Astrocyte (in vitro differentiated cells and primary cell): ENCODE measurements at regions not wholly inside any gene's neighbourhood (a gene's known extent, or its start where the extent isn't known, plus 50 kb on each side); places are given as distances from the start of the nearest gene placed in this dataset.

Source experiments
- DNase-seq: peaks from one replicate; pipeline ENCODE4 v3.0.0-alpha.2; 2010; ENCODE audit warnings: low read depth
- FAIRE-seq: peaks from 2 replicates; lab custom pipeline; 2011; peaks lifted over from hg19 to GRCh38; lab: Jason Lieb, UNC
- H2AFZ ChIP-seq: 2 replicates; pipeline ENCODE4 v1.6.0; 2012; ENCODE audit warnings: low read depth, low read length, inconsistent platforms
- H3K27ac ChIP-seq: 2 replicates; pipeline ENCODE4 v1.5.1; 2011; ENCODE audit warnings: low read depth, low read length, inconsistent platforms
- H3K27me3 ChIP-seq: 2 replicates; pipeline ENCODE4 v1.6.0; 2011; ENCODE audit warnings: low read length, inconsistent platforms; ENCODE audit not compliant: insufficient read depth
- H3K36me3 ChIP-seq: 2 replicates; pipeline ENCODE4 v1.5.1; 2011; ENCODE audit warnings: low read length, inconsistent platforms; ENCODE audit not compliant: insufficient read depth
- H3K4me1 ChIP-seq: 2 replicates; pipeline ENCODE4 v1.5.1; 2011; ENCODE audit warnings: low read length, inconsistent platforms; ENCODE audit not compliant: insufficient read depth
- H3K4me2 ChIP-seq: 2 replicates; pipeline ENCODE4 v1.6.0; 2012; ENCODE audit warnings: low read length, inconsistent platforms
- H3K4me3 ChIP-seq: 2 replicates; pipeline ENCODE4 v1.5.1; 2011; ENCODE audit warnings: low read depth, mild to moderate bottlenecking, low read length, inconsistent platforms; ENCODE audit not compliant: insufficient read depth
- H3K79me2 ChIP-seq: 2 replicates; pipeline ENCODE4 v1.6.0; 2012; ENCODE audit warnings: mild to moderate bottlenecking, low read length, inconsistent platforms; ENCODE audit not compliant: insufficient read depth
- H3K9ac ChIP-seq: 2 replicates; pipeline ENCODE4 v1.6.0; 2012; ENCODE audit warnings: mild to moderate bottlenecking, low read length, inconsistent platforms
- H3K9me3 ChIP-seq: 2 replicates; pipeline ENCODE4 v1.5.1; 2012; ENCODE audit warnings: low read depth, mild to moderate bottlenecking, low read length, inconsistent platforms; ENCODE audit not compliant: insufficient read depth
- H4K20me1 ChIP-seq: 2 replicates; pipeline ENCODE4 v1.6.0; 2012; ENCODE audit warnings: low read length, inconsistent platforms; ENCODE audit not compliant: insufficient read depth
- H3K27ac Mint-ChIP-seq: one replicate; pipeline ENCODE4 v1.8.0; 2021; ENCODE audit warnings: mild to moderate bottlenecking, mixed read lengths; ENCODE audit not compliant: unreplicated experiment
- H3K27me3 Mint-ChIP-seq: one replicate; pipeline ENCODE4 v1.8.0; 2021; ENCODE audit warnings: low read depth, mixed read lengths; ENCODE audit not compliant: unreplicated experiment
- H3K36me3 Mint-ChIP-seq: one replicate; pipeline ENCODE4 v1.8.0; 2021; ENCODE audit warnings: low read depth, mixed read lengths; ENCODE audit not compliant: unreplicated experiment
- H3K4me1 Mint-ChIP-seq: one replicate; pipeline ENCODE4 v1.8.0; 2021; ENCODE audit warnings: low read depth, mixed read lengths; ENCODE audit not compliant: unreplicated experiment
- H3K4me3 Mint-ChIP-seq: one replicate; pipeline ENCODE4 v1.8.0; 2021; ENCODE audit warnings: mild to moderate bottlenecking, moderate library complexity, mixed read lengths; ENCODE audit not compliant: unreplicated experiment
- H3K9me3 Mint-ChIP-seq: one replicate; pipeline ENCODE4 v1.8.0; 2021; ENCODE audit warnings: mild to moderate bottlenecking, mixed read lengths; ENCODE audit not compliant: unreplicated experiment
- EZH2 ChIP-seq: IDR thresholded peaks from 2 replicates; pipeline ENCODE4 v1.6.1; 2012; ENCODE audit warnings: mild to moderate bottlenecking, low read length, inconsistent platforms; ENCODE audit not compliant: insufficient read depth
- TF ChIP-seq, protein P1 (sequence below): IDR thresholded peaks from 2 replicates; pipeline ENCODE4 v1.5.1; 2011; ENCODE audit warnings: low read depth, mild to moderate bottlenecking, inconsistent platforms, low read length, moderate library complexity; ENCODE audit not compliant: insufficient read depth

DNA sequence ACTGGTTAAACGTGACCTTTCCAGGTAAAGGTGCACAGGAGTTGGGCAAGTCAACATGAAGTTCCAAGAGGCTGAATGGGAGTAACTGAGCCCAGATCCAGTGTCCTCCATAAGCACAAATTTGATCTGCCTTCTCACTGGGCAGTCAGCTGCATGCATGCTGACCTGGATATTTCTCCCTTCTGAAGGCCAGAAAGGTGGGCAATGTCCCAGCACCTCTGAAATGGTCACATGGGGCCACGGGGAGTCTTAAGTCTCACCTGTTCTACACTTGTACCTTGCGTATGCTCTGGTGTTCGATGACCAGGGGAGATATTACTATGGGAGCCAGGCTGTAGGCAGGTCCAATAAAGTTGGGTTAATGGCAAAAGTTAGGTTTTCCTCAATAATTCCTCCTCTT lies 240.2 kb downstream of the SIPA1L2 start:
- Histone ChIP-seq H3K9ac (no peak overlapping the region), H3K36me3 (no peaks in the 10 kb centered on the region), H3K79me2 (no peaks in the 10 kb centered on the region), H3K9me3 (no peaks in the 10 kb centered on the region), H3K27me3 (no peaks in the 10 kb centered on the region), H3K4me2 (no peak overlapping the region), H2AFZ (no peak overlapping the region), H3K27ac (no peak overlapping the region), H3K4me1 (peaks cover 16% of the 10 kb centered on the region), H3K4me3 (no peak overlapping the region), H4K20me1 (no peaks in the 10 kb centered on the region)
- peaks cover 2% of the 10 kb centered on the region for H3K27me3 Mint-ChIP-seq
- TF ChIP-seq, protein P1, sequence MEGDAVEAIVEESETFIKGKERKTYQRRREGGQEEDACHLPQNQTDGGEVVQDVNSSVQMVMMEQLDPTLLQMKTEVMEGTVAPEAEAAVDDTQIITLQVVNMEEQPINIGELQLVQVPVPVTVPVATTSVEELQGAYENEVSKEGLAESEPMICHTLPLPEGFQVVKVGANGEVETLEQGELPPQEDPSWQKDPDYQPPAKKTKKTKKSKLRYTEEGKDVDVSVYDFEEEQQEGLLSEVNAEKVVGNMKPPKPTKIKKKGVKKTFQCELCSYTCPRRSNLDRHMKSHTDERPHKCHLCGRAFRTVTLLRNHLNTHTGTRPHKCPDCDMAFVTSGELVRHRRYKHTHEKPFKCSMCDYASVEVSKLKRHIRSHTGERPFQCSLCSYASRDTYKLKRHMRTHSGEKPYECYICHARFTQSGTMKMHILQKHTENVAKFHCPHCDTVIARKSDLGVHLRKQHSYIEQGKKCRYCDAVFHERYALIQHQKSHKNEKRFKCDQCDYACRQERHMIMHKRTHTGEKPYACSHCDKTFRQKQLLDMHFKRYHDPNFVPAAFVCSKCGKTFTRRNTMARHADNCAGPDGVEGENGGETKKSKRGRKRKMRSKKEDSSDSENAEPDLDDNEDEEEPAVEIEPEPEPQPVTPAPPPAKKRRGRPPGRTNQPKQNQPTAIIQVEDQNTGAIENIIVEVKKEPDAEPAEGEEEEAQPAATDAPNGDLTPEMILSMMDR = no peak
- TF ChIP-seq EZH2 = no peak
- H3K9me3 Mint-ChIP-seq = peaks cover 3% of the 10 kb centered on the region
- H3K27ac Mint-ChIP-seq = no peak overlapping the region
- DNase-seq = no peak
- H3K4me3 Mint-ChIP-seq = no peak overlapping the region
- no peak for FAIRE-seq
- no peaks in the 10 kb centered on the region for H3K36me3 Mint-ChIP-seq
- H3K4me1 Mint-ChIP-seq = peaks cover 19% of the 10 kb centered on the region

DNA sequence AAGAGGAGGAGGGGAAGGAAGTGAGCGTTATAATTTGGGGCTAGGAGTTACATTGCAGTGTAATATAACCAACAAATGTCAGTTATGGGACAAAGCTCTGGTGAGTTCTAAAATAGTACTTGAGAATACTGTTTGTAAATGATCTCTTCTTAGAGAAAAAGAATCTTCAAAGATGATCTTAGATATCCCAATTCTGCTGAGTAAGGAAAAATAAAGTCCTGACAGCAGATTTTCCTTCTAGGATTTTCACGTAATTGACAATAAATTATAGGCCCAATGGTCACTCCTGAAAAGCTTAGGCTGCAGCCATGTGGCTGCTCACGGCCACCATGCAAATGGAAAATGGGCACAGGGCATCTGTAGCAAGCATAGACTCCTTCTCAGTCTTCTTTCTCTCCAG lies 241.6 kb downstream of the SIPA1L2 start:
- H3K27me3 ChIP-seq = no peaks in the 10 kb centered on the region
- H2AFZ ChIP-seq = no peak overlapping the region
- TF ChIP-seq EZH2 = no peak
- TF ChIP-seq, protein P1 = no peak
- Mint-ChIP-seq H3K4me1 (peaks cover 27% of the 10 kb centered on the region), H3K27me3 (peaks cover 2% of the 10 kb centered on the region), H3K4me3 (no peak overlapping the region), H3K27ac (no peak overlapping the region), H3K9me3 (peaks cover 3% of the 10 kb centered on the region), H3K36me3 (no peaks in the 10 kb centered on the region)
- no peaks in the 10 kb centered on the region for H3K36me3 ChIP-seq
- peaks cover 25% of the 10 kb centered on the region for H3K4me1 ChIP-seq
- no peak overlapping the region for H3K27ac ChIP-seq
- H4K20me1 ChIP-seq = no peaks in the 10 kb centered on the region
- H3K4me3 ChIP-seq = no peak overlapping the region
- H3K9ac ChIP-seq = no peak overlapping the region
- no peak for FAIRE-seq
- no peaks in the 10 kb centered on the region for H3K79me2 ChIP-seq
- no peak for DNase-seq
- H3K4me2 ChIP-seq = no peak overlapping the region
- H3K9me3 ChIP-seq = no peaks in the 10 kb centered on the region

DNA sequence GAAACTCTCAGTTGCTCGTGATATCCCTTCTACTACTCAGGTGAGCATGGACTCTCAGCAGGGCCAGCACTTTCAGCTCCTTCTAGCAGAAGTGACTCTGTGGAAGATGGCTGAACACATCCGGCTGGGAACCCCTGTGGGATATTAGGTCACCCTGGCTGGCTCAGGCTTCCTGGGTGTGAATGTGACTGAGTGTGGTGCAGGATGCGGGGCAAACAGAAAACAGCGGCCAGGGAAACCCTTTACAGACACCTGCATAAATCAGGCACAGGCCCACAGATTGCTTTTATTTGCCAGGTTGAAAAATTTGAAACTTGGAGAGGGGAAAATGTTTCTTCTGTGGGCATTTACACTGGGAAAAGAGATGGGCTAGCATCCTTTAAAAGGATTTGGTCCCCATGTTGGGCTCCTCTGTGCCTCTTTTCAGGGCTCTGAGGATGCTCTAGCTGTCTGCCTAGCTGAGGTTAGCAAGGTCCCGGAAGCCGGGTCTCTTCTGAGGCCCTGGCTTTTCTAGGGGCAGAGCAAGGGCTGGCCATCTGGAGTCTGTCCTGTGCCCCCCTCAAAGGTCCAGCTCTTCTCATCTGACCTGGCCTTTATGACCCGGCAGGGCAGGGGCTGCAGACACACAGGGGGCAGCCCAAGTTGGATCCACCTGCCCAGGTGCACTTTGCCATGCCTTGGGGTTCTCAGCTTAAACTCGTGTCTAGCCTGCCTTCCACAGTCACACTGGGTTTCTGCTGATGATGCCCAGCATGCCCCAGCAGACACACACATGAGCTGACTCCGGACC lies 243.0 kb downstream of the SIPA1L2 start:
- Mint-ChIP-seq H3K27ac (no peak overlapping the region), H3K36me3 (no peaks in the 10 kb centered on the region), H3K4me1 (peaks cover 22% of the 10 kb centered on the region), H3K4me3 (no peak overlapping the region), H3K27me3 (peaks cover 2% of the 10 kb centered on the region), H3K9me3 (peaks cover 3% of the 10 kb centered on the region)
- Histone ChIP-seq H4K20me1 (no peaks in the 10 kb centered on the region), H3K9ac (no peak overlapping the region), H3K4me1 (peaks cover 19% of the 10 kb centered on the region), H3K4me2 (no peak overlapping the region), H3K9me3 (no peaks in the 10 kb centered on the region), H3K27me3 (no peaks in the 10 kb centered on the region), H3K27ac (no peak overlapping the region), H2AFZ (no peak overlapping the region), H3K79me2 (no peaks in the 10 kb centered on the region), H3K36me3 (no peaks in the 10 kb centered on the region), H3K4me3 (no peak overlapping the region)
- TF ChIP-seq, protein P1 = no peak
- TF ChIP-seq EZH2 = no peak
- FAIRE-seq = no peak
- DNase-seq = no peak
